ENCODE measurements at regions not wholly inside any gene's neighbourhood (a gene's known extent, or its start where the extent isn't known, plus 50 kb on each side); places are given as distances from the start of the nearest gene placed in this dataset.
"Not testable (repeated sequence)": the region's sequence is repeated elsewhere in the genome, so short reads cannot be mapped to it uniquely, and the experiment has no call there.

DNA sequence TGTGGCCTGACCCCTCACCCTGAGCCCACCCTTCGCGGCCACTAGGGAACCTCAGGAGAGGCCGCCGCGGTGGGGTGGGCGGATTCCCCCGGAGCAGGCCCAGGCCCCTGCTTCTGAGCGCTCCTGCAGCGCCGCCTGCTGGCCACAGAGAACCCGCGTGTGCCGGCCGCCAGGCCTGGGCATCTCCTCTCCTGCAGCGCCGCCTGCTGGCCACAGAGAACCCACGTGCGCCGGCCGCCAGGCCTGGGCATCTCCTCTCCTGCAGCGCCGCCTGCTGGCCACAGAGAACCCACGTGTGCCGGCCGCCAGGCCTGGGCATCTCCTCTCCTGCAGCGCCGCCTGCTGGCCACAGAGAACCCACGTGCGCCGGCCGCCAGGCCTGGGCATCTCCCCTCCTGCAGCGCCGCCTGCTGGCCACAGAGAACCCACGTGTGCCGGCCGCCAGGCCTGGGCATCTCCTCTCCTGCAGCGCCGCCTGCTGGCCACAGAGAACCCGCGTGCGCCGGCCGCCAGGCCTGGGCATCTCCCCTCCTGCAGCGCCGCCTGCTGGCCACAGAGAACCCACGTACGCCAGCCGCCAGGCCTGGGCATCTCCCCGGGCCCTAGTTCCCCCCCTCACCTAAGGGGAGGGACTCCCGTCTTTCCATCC lies 126.1 kb downstream of the METRNL start:
- H3K4me3 ChIP-seq (ENCODE audit: severe bottlenecking); ATAC-seq (ENCODE audit: low read depth); H3K36me3 ChIP-seq (ENCODE audit: low read depth); H3K4me1 ChIP-seq (ENCODE audit: insufficient read depth, poor library complexity, severe bottlenecking); H3K27me3 ChIP-seq (ENCODE audit: insufficient read depth, poor library complexity, severe bottlenecking); DNase-seq (ENCODE audit: low spot score); H3K9me3 ChIP-seq (ENCODE audit: severe bottlenecking); H3K27ac ChIP-seq (ENCODE audit: poor library complexity, severe bottlenecking): not testable (repeated sequence)
- TF ChIP-seq, protein P1, sequence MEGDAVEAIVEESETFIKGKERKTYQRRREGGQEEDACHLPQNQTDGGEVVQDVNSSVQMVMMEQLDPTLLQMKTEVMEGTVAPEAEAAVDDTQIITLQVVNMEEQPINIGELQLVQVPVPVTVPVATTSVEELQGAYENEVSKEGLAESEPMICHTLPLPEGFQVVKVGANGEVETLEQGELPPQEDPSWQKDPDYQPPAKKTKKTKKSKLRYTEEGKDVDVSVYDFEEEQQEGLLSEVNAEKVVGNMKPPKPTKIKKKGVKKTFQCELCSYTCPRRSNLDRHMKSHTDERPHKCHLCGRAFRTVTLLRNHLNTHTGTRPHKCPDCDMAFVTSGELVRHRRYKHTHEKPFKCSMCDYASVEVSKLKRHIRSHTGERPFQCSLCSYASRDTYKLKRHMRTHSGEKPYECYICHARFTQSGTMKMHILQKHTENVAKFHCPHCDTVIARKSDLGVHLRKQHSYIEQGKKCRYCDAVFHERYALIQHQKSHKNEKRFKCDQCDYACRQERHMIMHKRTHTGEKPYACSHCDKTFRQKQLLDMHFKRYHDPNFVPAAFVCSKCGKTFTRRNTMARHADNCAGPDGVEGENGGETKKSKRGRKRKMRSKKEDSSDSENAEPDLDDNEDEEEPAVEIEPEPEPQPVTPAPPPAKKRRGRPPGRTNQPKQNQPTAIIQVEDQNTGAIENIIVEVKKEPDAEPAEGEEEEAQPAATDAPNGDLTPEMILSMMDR (IDR thresholded peaks at IDR 0.05; ENCODE audit: poor library complexity, severe bottlenecking), result peak; percentile 33

DNA sequence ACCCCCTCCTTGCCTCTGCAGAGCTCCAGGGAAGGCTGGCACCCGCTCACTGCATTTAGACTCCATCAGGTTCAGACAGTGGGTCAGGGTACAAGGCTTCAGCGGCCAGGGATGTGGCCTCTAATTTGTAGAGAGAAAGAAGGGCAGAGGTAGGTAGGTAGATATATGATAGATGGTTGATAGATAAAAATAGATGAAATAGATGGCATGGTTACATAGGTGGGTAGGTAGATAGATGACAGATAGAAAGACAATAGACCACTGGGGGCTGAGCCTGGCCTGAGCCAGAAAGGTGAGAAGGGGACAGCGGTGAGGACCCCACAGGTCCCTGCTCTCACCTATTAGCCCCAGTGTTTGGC lies 126.6 kb downstream of the METRNL start:
- H3K4me3 ChIP-seq (ENCODE audit: severe bottlenecking); DNase-seq (ENCODE audit: low spot score); H3K27ac ChIP-seq (ENCODE audit: poor library complexity, severe bottlenecking); H3K9me3 ChIP-seq (ENCODE audit: severe bottlenecking); H3K36me3 ChIP-seq (ENCODE audit: low read depth); ATAC-seq (ENCODE audit: low read depth); H3K4me1 ChIP-seq (ENCODE audit: insufficient read depth, poor library complexity, severe bottlenecking); H3K27me3 ChIP-seq (ENCODE audit: insufficient read depth, poor library complexity, severe bottlenecking): not testable (repeated sequence)

DNA sequence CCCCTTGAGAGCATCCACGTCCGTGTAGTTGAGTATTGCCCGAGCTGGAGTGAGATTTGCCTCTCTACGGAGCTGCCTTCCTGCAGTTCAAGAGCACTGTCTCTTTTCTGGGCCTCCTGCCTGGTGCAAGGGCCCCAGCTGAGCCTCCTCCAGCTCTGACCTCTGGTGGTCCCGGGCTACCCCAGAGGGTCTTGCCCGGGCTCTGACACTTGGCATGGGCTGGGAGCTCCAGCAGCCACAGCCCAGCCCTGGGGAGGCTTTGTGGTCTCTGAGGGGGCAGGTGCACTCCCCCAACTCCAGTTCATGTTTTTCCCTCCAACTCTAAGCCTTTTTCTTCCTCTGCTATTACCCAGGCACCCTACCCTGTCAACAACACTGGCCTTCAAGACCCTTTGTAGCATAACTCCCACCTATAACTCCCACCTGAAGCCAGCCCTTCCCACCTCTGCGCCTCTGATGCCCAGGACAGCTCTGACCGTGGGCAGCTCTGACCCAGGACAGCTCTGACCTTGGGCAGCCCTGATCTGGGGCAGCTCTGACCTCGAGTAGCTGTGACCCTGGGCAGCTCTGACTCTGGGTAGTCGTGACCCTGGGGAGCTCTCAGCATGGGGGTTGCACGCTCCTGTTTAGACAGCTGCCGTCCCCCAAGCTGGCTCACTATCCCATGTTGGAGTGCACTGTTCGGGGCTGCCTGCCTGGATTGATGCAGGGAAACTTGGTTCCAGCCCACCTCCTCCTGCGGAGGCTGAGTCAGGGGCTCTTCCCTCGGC lies 127.6 kb downstream of the METRNL start:
- H3K4me1 ChIP-seq (ENCODE audit: insufficient read depth, poor library complexity, severe bottlenecking); H3K27ac ChIP-seq (ENCODE audit: poor library complexity, severe bottlenecking); H3K27me3 ChIP-seq (ENCODE audit: insufficient read depth, poor library complexity, severe bottlenecking); H3K9me3 ChIP-seq (ENCODE audit: severe bottlenecking); DNase-seq (ENCODE audit: low spot score); H3K4me3 ChIP-seq (ENCODE audit: severe bottlenecking); H3K36me3 ChIP-seq (ENCODE audit: low read depth); ATAC-seq (ENCODE audit: low read depth): not testable (repeated sequence)

DNA sequence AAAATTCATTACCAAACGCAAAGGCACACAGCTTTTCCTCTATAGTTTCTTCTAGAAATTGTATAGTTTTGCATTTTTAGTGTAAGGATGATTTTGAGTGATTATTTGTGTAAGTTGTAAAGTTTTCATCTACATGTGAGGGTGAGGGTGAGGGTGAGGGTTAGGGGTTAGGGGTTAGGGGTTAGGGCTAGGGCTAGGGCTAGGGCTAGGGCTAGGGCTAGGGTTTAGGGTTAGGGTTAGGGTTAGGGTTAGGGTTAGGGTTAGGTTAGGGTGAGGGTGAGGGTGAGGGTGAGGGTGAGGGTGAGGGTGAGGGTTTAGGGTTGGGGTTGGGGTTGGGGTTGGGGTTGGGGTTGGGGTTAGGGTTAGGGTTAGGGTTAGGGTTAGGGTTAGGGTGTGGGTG lies 167.6 kb downstream of the METRNL start:
- H3K27me3 ChIP-seq (ENCODE audit: insufficient read depth, poor library complexity, severe bottlenecking); H3K36me3 ChIP-seq (ENCODE audit: low read depth); H3K4me3 ChIP-seq (ENCODE audit: severe bottlenecking); H3K27ac ChIP-seq (ENCODE audit: poor library complexity, severe bottlenecking); H3K9me3 ChIP-seq (ENCODE audit: severe bottlenecking); H3K4me1 ChIP-seq (ENCODE audit: insufficient read depth, poor library complexity, severe bottlenecking): not testable (repeated sequence)
- peak; percentile 60 for DNase-seq (ENCODE audit: low spot score)
- ATAC-seq (ENCODE audit: low read depth), result peak; percentile 61; the same call in 2 of the 3 replicates
